ENCODE measurements at regions not wholly inside any gene's neighbourhood (a gene's known extent, or its start where the extent isn't known, plus 50 kb on each side); places are given as distances from the start of the nearest gene placed in this dataset.

DNA sequence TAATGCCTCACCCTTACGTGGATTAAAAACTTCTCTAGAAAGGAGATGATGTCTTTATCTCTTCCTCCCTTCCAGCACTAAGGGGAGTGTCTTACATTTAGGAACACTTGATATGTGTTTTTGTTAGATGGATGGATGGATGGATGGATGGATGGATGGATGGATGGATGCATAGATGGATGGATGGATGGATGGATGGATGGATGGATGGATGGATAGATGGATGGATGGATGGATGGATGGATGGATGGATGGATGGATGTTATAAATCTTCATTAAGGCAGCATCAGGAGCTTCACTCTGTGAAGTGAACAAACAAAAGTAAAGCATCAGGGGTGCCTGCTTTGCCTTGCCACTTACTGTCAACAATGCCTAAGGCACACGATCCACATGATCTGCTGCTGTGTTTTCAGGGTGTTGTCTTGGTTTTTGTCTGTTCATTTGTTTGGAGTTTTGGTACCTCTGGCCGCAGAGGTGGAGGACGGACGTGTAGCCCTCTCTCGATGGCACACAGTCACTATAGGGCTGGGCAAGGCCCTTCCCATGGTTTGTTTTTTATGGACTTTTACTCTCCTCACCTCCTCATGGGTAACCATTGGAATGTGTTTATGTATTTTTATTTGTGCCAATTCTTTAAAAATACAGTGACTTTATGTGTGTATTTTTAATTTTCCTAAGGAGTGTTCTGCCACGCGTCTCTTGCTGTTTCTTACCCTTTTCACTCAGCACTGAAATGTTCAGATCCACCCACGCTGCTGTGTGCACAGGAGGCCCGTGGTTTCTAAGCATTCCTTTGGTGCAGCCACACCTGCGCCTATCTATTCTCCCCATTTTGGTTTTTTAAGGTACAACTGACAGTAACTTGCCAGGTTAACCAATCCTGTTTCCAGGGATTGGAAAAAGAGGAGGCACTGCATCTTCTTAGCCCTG lies 91.8 kb upstream of the ENPP6 start:
- DNase-seq = peak; percentile 39 to 58

DNA sequence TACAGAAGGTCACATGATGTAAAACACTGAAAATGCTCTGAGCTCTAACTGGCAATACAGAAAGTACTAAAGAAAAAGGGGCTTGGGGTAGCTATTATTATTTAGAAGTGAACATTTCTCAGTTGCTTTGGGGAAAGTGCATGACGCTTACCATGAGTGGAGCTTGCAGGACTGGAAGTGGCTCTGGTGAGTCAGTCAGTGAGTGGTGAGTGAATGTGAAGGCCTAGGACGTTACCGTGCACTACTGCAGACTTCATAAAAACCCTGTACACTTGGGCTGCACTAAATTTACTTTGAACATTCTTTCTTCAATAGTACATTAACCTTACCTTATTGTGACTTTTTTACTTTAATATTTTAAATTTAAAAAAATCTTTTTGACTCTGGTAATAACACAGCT lies 89.3 kb upstream of the ENPP6 start:
- no peak for DNase-seq

DNA sequence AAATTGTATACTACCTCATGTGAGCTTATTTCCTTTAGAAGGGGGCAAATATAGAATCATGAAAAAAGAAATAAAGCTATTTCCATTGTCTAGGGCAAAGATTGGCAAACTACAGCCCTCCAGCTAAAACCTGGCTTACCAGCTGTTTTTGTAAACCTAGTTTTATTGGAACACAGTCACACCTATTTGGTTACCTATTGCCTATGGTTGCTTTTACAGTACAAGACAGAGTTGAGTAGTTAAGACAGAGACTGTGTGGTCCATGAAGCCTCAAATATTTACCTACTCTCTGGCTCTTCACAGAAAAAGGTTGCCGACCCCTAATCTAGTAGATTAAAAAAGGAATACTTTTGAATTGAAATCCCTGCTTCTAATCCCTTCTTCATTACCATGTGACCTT lies 88.8 kb upstream of the ENPP6 start:
- DNase-seq = no peak

DNA sequence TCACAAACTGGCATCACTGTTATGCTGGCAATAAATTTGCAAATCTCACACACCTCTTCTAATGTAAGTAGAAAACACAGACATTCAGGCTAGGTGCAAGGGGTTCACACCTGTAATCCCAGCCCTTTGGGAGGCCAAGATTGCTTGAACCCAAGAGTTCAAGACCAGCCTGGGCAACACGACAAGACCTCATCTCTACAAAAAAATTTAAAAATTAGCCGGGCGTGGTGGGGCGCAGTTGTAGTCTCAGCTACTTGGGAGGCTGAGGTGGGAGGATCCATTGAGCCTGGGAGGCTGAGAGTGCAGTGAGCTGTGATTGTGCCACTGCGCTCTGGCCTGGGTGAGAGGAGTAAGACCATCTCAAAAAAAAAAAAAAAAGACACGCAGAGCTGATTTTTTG lies 83.1 kb upstream of the ENPP6 start:
- no peak for DNase-seq

DNA sequence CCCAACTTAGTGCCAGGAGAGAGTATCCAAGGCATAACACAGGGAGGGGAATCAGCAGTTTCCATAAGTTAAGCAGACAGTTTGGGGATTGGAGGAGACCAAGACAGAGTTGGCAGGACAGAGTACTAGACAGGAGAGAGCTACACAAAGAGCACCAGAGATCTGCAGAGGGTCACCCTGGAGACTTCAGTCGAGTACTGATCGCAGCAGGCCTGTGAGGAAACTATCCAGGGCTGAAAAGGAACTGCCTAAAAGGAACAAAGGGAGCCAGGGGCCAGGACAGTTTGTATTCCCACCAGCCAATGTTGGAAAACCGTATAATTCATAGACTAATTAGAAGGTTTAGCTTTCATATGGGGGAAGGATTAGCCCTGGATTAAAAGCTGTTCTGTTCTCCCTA lies 80.6 kb upstream of the ENPP6 start:
- DNase-seq = no peak

DNA sequence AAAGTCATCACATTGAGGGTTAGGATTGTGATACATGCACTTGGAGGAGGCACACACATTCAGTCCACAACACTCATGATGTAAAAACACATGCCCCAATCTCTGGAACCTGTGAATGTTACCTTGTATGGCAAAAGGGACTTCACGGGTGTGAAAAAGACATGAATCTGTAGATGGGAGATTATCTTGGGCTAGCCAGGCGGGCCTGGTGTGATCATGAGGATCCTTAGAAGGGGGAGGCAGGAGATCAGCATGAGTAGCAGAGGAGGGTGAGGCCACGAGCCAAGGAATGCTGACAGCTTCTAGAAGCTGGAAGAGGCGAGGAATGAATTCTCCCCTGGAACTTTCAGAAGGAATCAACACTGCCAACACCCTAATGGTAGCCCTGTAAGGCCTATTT lies 77.5 kb upstream of the ENPP6 start:
- DNase-seq = no peak

DNA sequence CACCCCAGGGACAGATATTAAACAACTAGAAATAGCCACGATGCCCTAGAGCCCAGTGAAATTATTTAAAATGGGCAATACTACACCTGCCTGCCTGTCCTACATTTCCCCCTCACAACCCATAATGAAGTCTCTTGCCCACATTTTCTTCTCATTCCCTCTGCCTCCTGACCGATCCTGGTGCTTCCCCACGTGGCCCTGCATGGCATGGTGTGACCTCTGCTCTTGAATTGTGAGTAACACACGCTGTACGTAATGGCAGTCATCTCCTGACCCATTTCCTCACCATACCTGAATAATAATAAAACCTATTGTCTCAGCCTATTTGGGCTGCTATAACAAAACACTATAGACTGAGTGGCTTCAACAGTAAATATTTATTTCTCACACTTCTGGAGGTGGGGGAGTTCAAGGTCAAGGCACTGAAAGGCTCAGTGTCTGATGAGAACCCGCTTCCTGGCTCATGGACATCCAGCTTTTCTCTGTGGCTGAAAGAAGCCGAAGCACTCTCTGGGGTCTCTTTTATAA lies 77.0 kb upstream of the ENPP6 start:
- no peak for DNase-seq

DNA sequence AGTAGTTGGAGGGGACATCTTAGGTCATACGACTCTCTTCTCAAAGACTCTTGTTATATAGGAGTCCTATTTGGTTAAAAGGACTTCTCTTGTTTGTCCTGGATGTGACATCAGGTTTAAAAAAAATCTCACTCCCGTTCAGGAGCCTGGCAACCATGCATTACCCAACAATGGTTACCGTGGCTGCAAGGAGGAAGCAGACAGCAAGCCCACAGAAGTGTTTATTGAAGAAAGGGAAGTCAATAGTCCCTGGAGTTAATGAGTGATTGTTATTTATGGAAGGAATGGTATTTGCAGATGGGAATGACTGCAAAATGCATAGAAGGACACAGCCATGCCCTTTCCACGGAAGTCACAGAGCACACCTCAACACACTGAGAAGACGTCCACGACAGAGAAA lies 75.9 kb upstream of the ENPP6 start:
- no peak for DNase-seq

DNA sequence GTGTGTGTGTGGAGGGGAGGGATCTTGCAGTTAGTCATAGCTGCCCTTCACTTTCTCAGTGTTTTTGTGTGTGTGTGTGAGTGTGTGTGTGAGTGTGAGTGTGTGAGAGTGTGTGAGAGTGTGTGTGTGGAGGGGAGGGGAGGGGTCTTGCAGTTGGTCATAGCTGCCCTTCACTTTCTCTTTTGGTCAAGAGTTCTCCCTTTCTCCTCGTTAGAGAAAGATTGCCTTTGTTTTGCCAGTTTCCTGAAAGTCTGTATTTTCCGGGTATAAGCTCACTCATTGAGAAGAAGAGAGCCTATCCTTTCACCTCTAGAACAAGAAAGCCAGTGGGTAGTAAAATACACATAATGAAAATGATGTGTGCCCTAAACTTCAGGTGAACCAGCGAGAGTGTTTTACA lies 75.2 kb upstream of the ENPP6 start:
- no peak for DNase-seq

DNA sequence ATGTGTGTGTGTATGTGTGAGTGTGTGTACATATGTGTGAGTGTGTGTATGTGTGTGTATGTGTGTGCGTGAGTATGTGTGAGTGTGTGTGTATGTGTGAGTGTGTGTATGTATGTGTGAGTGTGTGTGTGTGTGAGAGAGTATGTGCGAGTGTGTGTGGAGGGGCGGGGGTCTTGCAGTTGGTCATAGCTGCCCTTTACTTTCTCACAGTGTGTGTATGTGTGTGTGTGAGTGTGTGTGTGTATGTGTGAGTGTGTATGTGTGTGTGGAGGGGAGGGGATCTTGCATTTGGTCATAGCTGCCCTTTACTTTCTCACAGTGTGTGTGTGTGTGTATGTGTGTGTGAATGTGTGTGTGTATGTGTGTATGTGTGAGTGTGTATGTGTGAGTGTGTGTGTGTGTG lies 74.8 kb upstream of the ENPP6 start:
- DNase-seq = no peak

DNA sequence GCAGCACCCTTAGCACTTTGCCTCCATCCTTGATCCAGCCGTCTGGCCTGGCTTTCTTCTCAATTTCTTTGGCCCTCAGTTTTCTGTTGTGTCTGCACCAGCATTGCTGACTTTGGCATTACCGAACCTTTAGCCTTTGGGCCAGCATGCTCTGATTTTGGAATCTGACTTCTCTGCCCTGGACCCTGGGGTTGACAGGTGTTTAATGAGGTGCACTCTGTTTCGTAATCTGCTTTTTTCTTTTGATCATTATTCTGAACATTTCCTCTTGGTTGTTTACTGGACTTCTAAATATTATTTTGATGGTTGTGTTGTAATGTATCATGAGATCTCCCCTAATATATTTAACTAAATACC lies 71.5 kb upstream of the ENPP6 start:
- DNase-seq = no peak

DNA sequence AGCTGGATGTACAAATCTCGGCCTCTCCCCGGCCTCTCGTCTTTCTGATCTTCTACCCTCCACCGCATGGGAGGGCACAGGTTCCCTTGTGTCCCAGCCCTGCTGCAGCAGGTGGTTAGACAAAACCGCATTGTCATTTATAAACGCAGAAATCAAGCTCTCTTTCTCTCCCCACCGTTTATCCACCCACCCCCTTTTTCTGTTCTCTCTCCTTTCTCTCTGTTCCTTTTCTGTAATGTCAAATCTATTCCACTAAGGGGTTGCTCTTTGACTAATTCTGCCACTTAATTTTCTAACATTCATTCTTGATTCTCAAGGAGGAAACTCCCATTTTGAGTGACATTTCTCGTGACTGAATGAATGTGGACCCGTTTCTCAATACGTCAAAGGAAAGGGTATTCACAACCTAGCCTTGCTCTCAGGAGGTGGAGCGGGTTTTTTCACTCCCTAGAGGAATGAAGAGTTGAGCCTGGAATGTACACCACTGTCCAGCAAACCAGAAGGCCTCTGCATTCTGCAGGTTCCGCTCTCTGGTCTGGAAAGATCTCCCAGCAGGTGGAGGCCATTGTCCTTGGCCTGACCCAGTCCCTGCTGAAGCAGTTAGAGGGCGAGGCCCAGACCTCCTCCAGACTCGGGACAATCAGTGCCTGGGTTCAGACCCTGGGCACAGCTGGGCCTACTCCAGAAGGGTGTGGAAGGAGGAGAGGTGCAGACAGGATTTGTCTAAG lies 70.9 kb upstream of the ENPP6 start:
- DNase-seq = no peak

DNA sequence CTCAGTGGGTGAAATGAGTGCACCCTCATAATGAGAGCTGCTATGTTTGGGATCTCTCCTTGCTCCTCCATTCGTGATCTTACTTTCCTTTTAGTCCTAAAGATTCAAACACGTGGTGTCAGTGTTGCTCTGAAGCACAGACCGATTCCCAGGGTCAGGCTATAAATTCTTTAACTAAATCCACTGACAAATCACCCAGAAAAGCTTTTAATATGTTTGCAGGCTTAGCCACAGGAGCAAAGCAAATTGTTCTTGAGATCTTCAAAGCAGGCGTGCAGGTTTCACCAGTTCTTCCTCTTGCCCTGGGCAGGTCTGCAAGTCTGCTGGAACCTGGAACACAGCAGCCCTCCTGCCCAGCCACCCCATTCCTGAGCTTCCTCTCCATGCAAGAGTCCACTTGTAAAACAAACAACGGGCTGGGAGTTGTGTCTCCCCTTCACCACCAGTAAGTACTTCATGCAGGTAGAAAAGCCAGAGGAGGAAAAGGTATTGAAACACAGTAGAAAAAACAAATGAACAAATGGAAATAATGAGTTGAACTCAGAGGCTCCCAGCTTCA lies 70.1 kb upstream of the ENPP6 start:
- DNase-seq = no peak

DNA sequence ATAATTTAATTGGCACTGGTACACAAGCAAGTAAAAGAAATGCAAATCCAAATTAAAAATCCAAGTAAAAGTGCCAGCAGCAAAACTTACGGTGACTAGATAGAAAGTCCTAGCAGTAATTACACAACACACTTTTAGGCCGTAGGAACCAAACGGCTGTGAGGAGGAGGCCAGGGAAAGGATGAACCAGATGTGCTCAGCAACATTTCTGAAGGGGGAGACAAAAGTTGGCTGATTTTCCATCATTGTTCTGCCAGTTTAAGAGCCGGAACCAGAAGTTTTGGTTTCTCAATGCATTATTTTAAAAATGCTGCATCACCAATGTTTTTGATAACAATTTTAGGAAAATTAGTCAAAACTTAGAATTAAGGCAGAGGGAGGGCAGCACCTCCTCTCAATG lies 68.7 kb upstream of the ENPP6 start:
- no peak for DNase-seq

DNA sequence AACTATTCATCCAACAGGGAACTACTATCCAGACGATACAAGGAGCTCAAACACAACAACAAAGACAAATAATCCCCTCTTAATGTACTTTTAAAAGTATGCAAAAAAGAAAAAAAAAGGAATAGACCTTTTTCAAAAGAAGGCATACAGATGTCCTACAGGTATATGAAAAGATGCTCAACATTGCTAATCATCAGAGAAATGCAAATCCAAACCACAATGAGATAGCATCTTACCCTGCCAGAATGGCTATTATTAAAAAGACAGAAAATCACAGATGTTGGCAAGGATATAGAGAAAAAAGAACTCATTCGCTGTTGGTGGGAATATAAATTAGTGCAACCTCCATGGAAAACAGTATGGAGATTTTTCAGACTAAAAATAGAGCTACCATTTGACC lies 67.1 kb upstream of the ENPP6 start:
- no peak for DNase-seq

DNA sequence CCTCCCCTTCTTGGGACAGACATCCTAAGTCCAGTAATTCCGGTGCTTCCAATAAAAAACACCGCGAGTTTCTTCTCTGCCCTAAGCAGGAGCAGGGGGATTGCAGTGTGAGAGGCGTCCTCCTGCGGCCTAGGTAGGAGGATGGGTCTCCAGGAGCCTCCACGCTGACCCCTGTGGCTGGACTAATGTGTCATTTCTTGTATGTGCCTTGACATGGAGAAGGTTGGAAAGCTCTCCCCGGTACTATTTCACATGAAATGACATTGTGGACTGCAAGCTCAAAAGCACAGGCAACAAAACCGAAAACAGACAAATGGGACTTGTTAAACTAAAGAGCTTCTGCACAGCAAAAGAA lies 66.6 kb upstream of the ENPP6 start:
- DNase-seq = no peak

DNA sequence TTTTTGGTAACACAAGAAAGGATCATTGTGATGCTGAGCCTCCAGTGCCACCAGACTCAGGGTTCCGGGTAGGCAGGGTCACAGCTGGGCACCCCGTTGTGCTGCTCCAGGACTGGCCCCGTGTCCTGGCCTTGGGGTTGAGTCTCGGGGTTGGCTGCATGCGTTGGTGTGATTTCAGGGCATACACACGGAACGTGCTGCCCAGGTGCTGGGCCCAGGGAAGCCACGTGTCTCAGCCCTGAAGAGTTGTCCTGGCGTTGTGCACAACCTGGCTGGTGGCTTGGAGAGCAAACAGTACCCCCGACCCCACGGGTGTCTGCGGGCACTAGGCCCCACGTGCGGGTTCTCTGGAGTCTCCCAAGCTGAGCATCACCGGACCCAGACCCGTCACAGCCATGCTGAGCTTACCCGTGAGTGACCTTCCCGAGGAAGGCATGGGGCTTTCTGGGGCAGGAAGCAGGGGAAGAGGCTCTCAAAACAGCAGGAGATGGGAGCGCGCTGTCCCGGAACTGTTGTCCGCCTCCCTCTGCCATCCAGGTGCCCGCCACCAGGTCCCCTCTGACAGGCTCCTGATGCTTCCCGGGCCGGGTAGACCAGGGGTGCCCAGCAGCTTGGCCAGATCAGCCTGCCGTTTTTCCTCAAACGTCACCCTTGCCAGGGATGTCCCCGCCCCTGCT lies 66.1 kb upstream of the ENPP6 start:
- no peak for DNase-seq

DNA sequence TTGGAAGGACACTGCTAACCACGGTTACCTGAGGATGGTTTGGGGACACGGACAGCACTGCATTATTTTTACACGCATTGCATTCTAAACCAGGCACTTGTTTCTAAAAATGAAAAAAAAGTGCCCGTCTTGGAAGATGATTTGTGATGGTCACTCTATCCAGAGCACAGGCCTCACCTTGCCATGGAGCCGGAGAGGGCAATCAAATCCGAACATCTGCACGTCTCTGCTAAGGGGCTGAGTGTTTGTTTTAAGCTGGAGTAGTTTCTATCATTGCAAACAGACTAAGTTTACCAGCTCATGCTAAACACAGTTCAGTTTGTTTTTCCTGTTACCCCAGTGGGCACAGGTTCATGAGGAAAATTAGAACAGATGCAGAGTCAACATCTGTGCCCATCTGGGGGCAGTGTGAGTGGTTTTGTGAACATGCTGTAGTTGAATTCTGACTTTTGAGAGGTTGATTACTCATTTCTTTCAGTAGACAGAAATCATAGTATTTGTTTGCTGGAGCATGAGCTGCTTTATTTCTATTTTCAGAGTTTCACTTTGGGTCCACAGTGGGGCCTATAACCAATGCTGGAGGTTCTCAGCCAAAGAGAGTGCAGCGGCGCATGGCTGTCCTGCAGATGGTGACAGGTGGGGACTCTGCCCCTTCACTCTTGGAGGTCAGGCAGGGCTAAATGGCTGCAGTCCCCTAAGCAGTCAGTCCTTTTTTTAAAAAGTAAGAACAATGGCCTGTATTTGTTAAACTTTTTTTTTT lies 65.4 kb upstream of the ENPP6 start:
- DNase-seq = no peak

DNA sequence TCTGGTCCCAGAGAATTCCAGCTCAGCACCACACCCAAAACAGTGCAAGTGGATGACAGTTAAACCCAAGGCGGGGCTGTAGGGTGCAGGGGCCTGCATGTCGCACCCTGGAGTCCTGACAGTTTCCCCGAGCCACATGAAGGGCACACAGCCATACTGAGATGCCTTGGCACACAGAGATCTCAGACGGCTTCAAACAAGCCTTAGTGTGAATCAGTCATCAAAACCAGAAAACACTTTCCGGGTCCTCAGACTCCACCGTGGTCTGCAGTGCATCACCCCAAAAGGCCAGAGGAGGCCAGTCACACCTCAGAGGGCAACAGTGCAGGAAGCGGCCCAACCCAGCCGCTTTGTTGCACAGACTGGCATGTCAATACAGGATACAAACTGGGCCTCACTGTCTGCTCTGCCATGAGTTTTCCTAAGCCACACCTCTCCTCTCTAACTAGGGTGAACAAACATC lies 64.6 kb upstream of the ENPP6 start:
- peak in 1 of 2 donors; percentile 28 for DNase-seq

DNA sequence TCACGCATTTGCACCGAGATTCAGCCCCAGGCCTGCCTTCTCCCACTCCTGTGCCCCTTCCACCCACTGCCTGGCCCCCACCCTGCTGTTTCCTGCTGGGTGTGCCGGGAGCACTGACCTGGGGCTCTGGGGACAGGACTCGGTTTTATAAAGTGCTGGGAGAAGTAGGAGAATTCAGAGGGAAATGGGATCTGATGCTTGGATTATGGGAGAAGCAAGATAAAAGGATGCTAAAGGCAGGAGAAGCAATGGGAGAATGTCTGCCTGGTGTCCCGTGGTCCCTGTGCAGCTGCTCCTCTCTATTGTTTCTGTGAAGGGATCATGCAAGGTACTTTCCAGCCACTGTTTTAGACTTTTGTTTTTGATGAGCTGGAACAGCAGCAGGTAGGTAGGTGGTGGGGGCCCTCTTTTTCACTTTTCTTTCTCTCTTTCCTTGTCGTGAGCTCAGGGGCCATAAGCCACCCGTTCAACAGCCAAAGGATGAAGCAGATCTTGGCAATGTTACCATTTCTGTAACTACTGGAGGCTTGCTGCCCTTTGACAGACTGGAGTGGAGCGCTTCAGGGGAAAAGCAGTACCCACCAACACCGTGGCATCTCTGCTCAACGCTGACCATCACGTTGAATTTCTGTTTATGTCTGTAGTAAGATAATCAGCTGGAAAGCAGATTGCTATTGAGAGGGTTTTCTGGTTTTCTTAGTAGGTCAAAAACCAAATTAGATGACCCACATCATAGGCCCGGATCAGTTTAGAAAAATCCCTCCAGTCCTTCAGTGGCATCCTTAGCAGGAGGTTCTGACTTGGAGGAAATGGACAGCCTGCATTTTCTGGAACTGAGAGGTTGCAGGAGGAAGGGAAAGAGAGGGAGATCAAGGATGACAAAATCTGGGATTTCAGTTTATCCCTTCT lies 63.8 kb upstream of the ENPP6 start:
- DNase-seq = no peak

DNA sequence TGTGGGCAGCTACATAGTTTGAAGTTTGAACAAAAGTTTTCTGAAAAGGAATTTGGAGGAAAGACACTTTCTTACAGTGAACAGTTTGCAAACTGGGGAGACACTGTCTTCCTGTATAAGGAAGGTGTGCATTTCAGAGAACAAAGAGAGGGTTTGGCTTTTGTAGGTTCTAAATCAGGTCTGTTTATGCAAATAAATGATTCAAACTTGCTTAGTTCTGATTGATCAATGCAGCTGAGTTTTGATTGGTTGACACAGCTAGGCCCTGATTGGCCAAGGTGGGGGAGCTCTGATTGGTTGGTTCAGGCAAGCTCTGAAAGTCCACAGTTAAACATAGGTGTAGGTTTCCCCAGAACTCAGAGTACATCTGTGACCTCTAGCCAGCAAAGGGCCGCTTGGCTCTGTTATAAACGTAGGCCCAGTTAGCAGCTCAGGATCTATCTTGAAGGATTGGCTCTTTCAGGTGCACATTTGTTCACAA lies 63.0 kb upstream of the ENPP6 start:
- DNase-seq = peak in 1 of 2 donors; percentile 20

Measured in activated CD4-positive, alpha-beta T cell treated with anti-CD3 and anti-CD28 coated beads for 4 hours (primary cell).